OCI-LY1 (cell line): ENCODE measurements at regions not wholly inside any gene's neighbourhood (a gene's known extent, or its start where the extent isn't known, plus 50 kb on each side); places are given as distances from the start of the nearest gene placed in this dataset.

Source experiments
- H2AFZ ChIP-seq: fragments of 200-600 bp; sonication (generic), shearing (Covaris generic); 2 replicates; pipeline ENCODE4 v1.6.0; 2014; ENCODE audit warnings: antibody characterized with exemption, mild to moderate bottlenecking, low read length
- H3F3A ChIP-seq: fragments of 200-600 bp; sonication (generic), shearing (Covaris generic); 2 replicates; pipeline ENCODE4 v1.6.0; 2014; ENCODE audit warnings: mild to moderate bottlenecking, antibody characterized with exemption, low read length, moderate library complexity; ENCODE audit not compliant: insufficient read depth
- H3K27ac ChIP-seq: fragments of 200-600 bp; sonication (generic); 2 replicates; pipeline ENCODE4 v1.5.1; 2014; ENCODE audit warnings: low read length, mixed run types, mild to moderate bottlenecking, low read depth; ENCODE audit not compliant: poor library complexity, severe bottlenecking
- H3K27me3 ChIP-seq: fragments of 200-600 bp; sonication (generic); 2 replicates; pipeline ENCODE4 v1.6.0; 2014; ENCODE audit warnings: antibody characterized with exemption, mild to moderate bottlenecking, low read length, moderate library complexity; ENCODE audit not compliant: insufficient read depth
- H3K36me3 ChIP-seq: fragments of 200-600 bp; sonication (generic); 2 replicates; pipeline ENCODE4 v1.6.1; 2014; ENCODE audit warnings: mild to moderate bottlenecking, antibody characterized with exemption, low read length, moderate library complexity, mixed read lengths; ENCODE audit not compliant: insufficient read depth
- H3K4me1 ChIP-seq: fragments of 200-600 bp; sonication (generic); 2 replicates; pipeline ENCODE4 v1.5.1; 2014; ENCODE audit warnings: mild to moderate bottlenecking, low read length, moderate library complexity; ENCODE audit not compliant: insufficient read depth, severe bottlenecking
- H3K4me2 ChIP-seq: fragments of 200-600 bp; sonication (generic), shearing (Covaris generic); 2 replicates; pipeline ENCODE4 v1.6.1; 2014; ENCODE audit warnings: low read length
- H3K4me3 ChIP-seq: fragments of 200-600 bp; sonication (generic); 2 replicates; pipeline ENCODE4 v1.5.1; 2014; ENCODE audit warnings: low read length, low read depth, mild to moderate bottlenecking, mixed read lengths; ENCODE audit not compliant: poor library complexity, severe bottlenecking
- H3K79me2 ChIP-seq: fragments of 200-600 bp; shearing (Covaris generic); 2 replicates; pipeline ENCODE4 v1.6.1; 2016; ENCODE audit warnings: mixed run types, low read length, mixed read lengths; ENCODE audit not compliant: insufficient read depth
- H3K9ac ChIP-seq: fragments of 200-600 bp; sonication (generic), shearing (Covaris generic); 2 replicates; pipeline ENCODE4 v1.6.1; 2014; ENCODE audit warnings: mild to moderate bottlenecking, low read length, mixed read lengths
- H3K9me2 ChIP-seq: fragments of 200-600 bp; sonication (generic), shearing (Covaris generic); 2 replicates; pipeline ENCODE4 v1.6.1; 2014; ENCODE audit warnings: low read depth, mild to moderate bottlenecking, low read length, mixed read lengths
- H3K9me3 ChIP-seq: fragments of 200-600 bp; shearing (Covaris generic); 2 replicates; pipeline ENCODE4 v1.6.1; 2014; ENCODE audit warnings: low read length, mixed read lengths
- H4K20me1 ChIP-seq: fragments of 200-600 bp; sonication (generic), shearing (Covaris generic); 2 replicates; pipeline ENCODE4 v1.6.0; 2016; ENCODE audit warnings: mild to moderate bottlenecking, low read length; ENCODE audit not compliant: insufficient read depth
- CTCF ChIP-seq: fragments of 200-600 bp; sonication (generic), shearing (Covaris generic); IDR thresholded peaks from 2 replicates; pipeline ENCODE4 v1.5.1; 2017; ENCODE audit warnings: mild to moderate bottlenecking, antibody characterized with exemption, low read length, moderate library complexity, mixed read lengths
- EZH2 ChIP-seq: fragments of 200-600 bp; sonication (generic), shearing (Covaris generic); IDR thresholded peaks from 2 replicates; pipeline ENCODE4 v1.8.0; 2017; ENCODE audit warnings: borderline replicate concordance, mixed run types, mild to moderate bottlenecking, antibody characterized with exemption, low read length, moderate library complexity, mixed read lengths

GRCh38 chr19:56916528-56916927, 76.0 kb upstream of the PEG3 start:
- no peaks in the 10 kb centered on the region for H3K36me3 ChIP-seq
- no peaks in the 10 kb centered on the region for H3F3A ChIP-seq
- H3K4me1 ChIP-seq, result no peaks in the 10 kb centered on the region
- H3K79me2 ChIP-seq, result no peaks in the 10 kb centered on the region
- no peak overlapping the region for H3K4me3 ChIP-seq
- no peaks in the 10 kb centered on the region for H3K9me2 ChIP-seq
- no peak overlapping the region for H3K4me2 ChIP-seq
- no peak for TF ChIP-seq CTCF
- no peak for TF ChIP-seq EZH2
- H3K27ac ChIP-seq, result no peak overlapping the region
- no peaks in the 10 kb centered on the region for H3K9me3 ChIP-seq
- no peaks in the 10 kb centered on the region for H4K20me1 ChIP-seq
- no peak overlapping the region for H2AFZ ChIP-seq
- no peak overlapping the region for H3K9ac ChIP-seq
- 0 out of 2 replicates have a peak, but pooled peaks cover 3% of the 10 kb centered on the region for H3K27me3 ChIP-seq

GRCh38 chr19:56917529-56917928, 77.0 kb upstream of the PEG3 start:
- Histone ChIP-seq H3K27ac (no peak overlapping the region), H3K9ac (no peak overlapping the region), H3K4me3 (no peak overlapping the region), H3F3A (no peaks in the 10 kb centered on the region), H2AFZ (no peak overlapping the region), H3K27me3 (no peaks in the 10 kb centered on the region), H3K36me3 (no peaks in the 10 kb centered on the region), H3K4me1 (no peaks in the 10 kb centered on the region), H3K9me2 (no peaks in the 10 kb centered on the region), H4K20me1 (no peaks in the 10 kb centered on the region), H3K9me3 (no peaks in the 10 kb centered on the region), H3K79me2 (no peaks in the 10 kb centered on the region), H3K4me2 (no peak overlapping the region)
- no peak for TF ChIP-seq EZH2
- no peak for TF ChIP-seq CTCF

GRCh38 chr19:56917998-56918397, 77.5 kb upstream of the PEG3 start:
- Histone ChIP-seq H3K4me2 (no peak overlapping the region), H3K79me2 (no peaks in the 10 kb centered on the region), H3K27ac (no peak overlapping the region), H3K4me3 (no peak overlapping the region), H4K20me1 (no peaks in the 10 kb centered on the region), H2AFZ (no peak overlapping the region), H3F3A (no peaks in the 10 kb centered on the region), H3K36me3 (no peaks in the 10 kb centered on the region), H3K9me2 (no peaks in the 10 kb centered on the region), H3K4me1 (no peaks in the 10 kb centered on the region), H3K9me3 (no peaks in the 10 kb centered on the region), H3K9ac (no peak overlapping the region), H3K27me3 (no peaks in the 10 kb centered on the region)
- TF ChIP-seq EZH2 (no peak), CTCF (no peak)
